ENCODE measurements at regions not wholly inside any gene's neighbourhood (a gene's known extent, or its start where the extent isn't known, plus 50 kb on each side); places are given as distances from the start of the nearest gene placed in this dataset.
A peak's percentile ranks its signal among the peaks of the same experiment; 100 is the strongest.

DNA sequence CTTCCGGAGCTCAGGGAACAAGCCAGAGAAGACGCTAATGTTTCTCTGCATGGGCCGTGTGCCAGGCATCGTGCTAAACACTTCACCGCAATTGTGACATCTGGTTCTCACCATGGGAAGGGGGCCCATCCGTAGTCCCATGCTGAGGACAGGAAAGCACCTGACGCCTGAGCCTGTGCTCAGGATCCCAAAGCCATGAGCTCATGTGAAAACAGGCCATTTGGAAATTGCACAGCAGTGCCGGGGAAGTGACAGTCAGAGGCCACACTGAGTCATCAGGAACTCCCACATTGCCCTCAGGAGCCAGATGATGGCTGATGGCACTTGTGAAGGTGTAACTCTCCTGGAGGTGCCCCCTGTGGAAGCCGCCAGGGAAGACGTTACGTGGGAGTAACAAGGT lies 141.0 kb downstream of the INHBB start:
- DNase-seq (ENCODE audit: low spot score), result no peak
- intact Hi-C loops (cut with DNase I), result no loop called here

DNA sequence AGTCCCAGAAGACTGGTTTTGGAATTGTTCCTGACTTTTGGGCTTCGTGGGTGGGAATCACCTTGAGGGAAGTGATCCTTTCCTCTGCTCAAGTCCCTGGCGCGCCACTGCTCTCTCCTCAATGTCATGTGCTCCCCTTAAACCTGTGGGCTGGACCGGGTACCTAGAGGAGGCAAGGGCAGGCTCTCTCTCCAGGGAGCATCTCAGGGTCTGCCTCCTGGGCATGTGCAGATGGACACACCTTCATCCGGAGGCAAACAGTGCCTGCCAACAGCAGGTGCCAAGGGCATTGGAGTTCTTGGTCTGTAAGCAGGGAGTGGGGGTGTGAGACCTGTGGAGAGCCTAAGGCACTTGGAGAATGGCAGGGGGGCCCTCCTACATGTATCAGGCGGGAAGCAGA lies 142.6 kb downstream of the INHBB start:
- intact Hi-C loops (cut with DNase I), result no loop called here
- DNase-seq (ENCODE audit: low spot score), result peak; percentile 51

DNA sequence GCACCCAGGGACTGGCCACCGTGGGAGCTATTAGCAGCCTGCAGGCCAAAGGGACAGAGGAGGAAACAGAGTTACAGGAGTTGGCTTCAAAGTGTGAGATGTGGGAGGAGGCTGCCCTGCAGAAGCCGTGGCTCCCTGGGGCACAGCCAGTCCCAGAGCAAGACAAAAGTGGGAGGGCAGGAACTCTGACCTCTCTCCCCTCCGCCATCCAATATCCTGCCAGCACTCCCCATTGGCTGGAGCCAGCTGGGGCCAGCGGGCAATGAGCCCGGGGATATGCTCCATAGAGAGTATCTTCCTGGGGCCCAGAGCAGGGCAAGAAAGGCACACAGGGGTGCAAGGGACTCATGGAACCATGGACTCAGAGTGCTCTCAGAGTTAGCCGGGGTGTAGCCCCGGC lies 143.1 kb downstream of the INHBB start:
- intact Hi-C loops (cut with DNase I), result no loop called here
- peak; percentile 40 for DNase-seq (ENCODE audit: low spot score)

DNA sequence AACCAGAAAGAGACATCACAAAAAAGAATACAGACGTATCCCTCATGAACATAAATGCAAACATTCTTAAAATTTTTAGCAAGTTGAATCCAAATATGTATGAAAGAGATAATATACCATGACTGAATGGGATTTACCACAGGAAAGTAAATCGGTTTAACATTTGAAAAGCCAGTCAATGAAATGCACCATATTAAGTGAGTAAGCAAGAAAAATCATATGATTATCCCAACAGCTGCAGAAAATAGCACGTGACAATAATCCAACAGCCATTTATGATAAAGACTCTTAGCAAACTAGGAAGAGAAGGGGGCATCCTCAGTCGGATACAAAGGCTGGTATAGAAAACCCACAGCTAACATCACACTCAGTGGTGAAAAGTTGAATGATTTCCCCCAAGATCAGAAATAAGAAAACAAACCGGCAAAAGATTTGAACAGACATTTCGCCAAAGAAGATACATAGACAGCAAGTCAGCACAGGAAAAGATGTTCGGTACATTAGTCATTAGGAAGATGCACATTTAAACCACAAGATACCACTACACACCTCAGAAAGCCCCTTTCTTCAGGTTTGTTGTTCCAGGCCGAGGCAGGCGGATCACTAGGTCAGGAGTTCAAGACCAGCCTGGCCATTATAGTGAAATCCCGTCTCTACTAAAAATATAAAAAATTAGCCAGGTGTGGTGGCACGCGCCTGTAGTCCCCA lies 144.3 kb downstream of the INHBB start:
- intact Hi-C loops (cut with DNase I), result no loop called here
- no peak for DNase-seq (ENCODE audit: low spot score)

DNA sequence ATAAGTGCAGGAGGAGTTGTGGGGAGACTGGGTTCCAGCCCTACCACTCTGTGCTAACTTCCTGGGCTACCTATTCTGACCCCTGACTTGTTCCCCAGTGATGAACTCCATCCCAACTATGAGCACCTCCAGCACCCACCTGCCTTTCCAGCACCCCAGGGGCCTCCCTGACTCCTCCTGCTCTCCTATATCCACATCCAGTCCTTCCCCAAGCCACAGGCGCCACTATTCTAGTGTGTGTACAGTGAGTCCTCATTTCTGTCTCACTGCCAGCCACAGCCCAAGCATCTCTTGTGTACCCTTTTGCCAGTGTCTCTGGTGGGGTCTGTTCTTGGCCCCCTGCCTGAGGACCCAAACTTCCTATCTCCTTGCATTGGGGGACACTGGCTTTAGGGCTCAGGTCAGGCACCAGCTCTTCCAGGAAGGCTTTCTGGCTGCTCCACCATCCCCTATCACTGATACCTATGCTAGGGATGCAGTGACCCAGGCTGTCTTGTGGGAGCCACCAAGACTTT lies 145.2 kb downstream of the INHBB start:
- peak; percentile 67 for DNase-seq (ENCODE audit: low spot score)
- intact Hi-C loops (cut with DNase I), result no loop called here

DNA sequence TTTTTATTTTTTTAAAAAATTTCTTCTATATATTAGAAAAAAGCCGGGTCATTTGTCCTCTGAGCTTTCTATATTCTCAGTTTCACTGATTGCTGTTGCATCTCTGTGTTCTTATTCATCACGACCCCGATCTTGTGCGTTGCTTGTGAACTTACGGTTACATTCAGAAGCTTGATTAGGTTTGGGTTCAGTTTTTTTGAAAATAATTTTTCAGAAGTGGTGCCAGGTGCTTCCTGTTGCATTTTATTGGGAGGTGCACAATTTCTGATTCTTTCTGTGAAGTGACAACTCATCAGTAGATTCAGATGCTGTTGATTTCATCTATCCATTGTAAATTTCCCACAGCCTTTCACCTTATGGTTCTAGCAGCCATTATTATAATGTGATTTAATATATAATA lies 147.3 kb downstream of the INHBB start:
- DNase-seq (ENCODE audit: low spot score), result no peak
- intact Hi-C loops (cut with DNase I), result no loop called here

DNA sequence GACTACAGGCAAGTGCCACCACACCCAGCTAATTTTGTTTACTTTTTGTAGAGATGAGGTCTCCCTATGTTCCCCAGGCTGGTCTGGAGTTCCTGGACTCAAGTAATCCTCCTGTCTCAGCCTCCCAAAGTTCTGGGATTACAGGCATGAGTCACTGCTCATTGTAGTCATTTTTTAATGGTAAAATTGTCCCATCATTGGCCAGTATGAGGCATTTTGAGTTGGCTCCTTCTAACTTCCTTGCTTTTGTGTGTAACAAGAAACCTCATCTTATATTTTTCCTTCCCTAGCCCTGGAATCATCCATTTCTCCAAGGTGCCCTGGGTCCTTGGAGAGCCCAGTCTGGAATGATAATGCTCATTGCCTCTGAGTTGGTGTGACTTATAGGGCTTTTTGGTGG lies 148.5 kb downstream of the INHBB start:
- no peak for DNase-seq (ENCODE audit: low spot score)

DNA sequence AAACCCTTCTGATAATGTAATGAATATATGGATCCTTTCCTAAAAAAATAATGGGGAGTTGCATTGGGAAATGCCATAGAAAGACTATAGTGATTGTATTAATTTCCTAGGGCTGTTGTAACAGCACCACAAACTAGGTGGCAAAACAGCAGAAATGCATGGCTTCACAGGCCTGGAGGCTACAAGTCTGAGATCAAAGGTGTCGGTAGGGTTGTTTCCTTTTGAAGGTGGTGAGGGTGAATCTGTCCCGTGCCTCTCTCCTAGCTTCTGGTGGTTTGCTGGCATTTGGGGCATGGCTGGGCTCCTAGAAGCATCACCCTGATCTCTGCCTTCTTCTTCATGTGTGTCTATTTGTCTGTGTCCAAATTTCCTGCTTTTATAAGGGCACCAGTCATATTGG lies 149.7 kb downstream of the INHBB start:
- intact Hi-C loops (cut with DNase I), result no loop called here
- DNase-seq (ENCODE audit: low spot score), result peak; percentile 1

More for the DNA sequence above, 148.5 kb downstream of the INHBB start:
- intact Hi-C loops (cut with DNase I), result no loop called here

DNA sequence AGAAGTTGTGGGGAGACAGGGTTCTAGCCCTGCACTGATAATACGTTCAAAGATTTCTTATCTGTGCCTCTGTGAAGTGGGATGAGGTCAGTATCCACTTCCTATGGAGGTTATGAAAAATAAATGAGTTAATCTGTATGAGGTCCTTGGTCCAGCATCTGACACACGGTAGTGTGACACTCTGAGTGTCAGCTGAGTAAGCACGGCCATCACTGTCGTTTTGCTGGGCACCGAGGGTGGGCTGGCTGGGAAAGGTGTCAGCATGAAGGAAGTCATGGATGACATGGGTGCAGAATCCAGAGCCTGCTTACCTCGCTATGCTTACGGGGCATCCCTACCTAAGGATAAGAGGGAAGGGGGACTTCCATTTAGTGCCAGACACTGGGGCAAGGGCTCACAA lies 150.3 kb downstream of the INHBB start:
- intact Hi-C loops (cut with DNase I), result no loop called here
- DNase-seq (ENCODE audit: low spot score), result peak; percentile 43

DNA sequence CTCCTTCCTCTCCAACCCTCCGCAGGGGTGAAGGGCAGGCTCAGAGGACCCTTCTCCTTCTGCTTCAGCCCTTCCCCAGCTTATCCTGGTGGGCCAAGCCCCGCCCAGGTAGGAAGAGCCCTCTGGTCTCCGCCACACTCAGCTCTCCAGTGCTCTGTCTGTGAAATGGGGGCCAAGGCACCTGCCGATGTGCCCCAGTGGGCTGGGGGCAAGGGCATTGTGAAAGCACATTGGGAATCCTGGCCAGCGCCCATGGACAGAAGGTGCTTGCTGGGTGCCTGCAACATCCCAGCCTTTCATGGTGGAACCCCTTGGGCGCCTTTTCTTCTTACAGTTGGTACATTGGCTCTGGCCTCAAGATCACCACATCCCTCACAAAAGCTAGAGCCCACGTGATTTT lies 150.8 kb downstream of the INHBB start:
- DNase-seq (ENCODE audit: low spot score), result peak; percentile 29
- intact Hi-C loops (cut with DNase I), result no loop called here

DNA sequence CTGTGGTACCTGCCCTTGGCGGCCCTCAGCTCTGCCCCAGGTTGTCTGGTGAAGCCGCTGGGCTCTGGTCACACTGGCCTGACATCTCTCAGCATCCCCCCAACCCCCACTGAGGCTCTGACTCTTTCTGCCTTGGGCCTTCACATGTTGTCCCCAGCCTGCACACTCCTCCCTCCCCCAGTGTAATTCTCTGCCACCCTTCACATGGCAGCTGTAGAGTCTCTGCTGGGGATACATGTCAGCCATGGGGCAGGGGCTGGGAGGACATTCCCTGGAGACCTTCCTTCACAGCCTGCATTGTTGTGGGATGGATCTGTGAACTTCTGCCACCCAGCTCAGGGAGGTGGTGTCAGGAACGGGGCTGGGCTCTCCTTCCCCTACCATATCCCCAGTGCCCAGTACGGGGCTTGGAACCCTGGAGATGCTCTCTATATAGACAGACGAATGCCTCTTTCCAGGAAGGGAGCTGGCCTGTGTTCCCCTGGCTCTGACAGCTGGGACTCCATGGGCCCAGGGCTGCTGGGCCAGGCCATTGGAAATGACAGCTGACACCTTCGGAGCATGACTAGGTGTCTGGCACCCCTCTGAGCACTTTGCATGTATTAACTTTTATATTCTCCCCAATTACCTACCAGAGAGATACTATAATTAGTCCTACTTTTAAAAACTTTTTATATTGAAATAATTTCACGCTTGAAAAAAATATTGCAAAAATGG lies 151.5 kb downstream of the INHBB start:
- intact Hi-C loops (cut with DNase I), result no loop called here
- DNase-seq (ENCODE audit: low spot score), result peak; percentile 61

DNA sequence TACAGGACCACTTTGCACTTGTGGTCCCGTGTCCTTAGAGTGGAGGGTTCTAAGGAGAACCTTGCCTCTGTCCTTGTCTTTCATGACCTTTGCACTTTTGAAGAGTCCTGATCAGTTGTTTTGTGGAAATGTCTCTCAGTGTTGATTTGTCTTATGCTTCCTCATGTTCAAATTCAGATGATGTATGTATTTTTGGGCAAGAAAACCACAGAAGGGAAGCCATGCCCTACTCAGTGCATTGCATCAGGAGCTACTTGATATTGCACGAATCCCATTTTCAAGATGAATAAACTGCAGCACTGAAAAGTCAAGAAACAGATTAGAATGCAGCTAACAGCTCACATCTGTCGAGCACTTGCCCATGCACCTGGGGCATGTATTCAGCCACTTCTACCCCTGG lies 152.2 kb downstream of the INHBB start:
- DNase-seq (ENCODE audit: low spot score), result no peak
- intact Hi-C loops (cut with DNase I), result no loop called here

DNA sequence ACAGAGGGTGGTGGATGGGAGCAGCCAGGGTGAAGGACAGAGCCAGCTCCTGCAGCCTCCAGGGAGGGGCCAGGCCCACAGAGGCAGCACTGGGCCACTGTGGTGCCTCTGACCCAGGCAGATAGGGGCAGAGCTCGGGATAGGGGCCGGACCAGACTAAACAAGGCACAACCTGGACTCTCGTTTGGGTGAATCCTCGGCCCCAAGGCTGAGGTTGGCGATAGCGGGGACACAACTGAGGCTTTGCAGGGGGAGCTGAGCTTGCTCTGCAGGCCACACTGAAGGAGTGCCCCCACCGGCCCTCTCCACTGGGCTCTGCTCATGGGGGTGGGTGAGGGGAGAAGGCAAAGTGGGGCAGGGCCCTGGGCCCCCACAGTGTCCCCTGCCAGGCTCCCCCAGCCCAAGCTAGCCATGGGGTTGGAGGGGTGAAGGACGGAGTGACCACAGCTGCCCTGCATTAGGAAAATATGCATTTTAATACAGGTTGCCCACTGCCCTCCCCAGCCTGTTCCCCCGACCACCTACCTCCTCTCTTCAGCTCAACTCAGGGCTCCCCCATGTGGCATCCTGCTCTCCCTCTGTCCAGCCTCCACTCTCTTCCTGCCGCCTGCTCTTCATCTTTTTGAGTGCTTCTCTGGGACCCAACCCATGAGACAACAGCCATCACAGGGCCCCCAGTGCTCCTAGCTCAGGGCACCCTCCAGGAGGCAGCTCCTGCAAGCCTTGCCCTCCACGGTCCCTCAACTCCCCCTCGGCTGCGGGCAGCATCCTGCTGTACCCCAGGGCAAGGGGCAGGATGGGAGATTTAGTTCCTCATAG lies 152.8 kb downstream of the INHBB start:
- intact Hi-C loops (cut with DNase I), result no loop called here
- peak; percentile 71 for DNase-seq (ENCODE audit: low spot score)

DNA sequence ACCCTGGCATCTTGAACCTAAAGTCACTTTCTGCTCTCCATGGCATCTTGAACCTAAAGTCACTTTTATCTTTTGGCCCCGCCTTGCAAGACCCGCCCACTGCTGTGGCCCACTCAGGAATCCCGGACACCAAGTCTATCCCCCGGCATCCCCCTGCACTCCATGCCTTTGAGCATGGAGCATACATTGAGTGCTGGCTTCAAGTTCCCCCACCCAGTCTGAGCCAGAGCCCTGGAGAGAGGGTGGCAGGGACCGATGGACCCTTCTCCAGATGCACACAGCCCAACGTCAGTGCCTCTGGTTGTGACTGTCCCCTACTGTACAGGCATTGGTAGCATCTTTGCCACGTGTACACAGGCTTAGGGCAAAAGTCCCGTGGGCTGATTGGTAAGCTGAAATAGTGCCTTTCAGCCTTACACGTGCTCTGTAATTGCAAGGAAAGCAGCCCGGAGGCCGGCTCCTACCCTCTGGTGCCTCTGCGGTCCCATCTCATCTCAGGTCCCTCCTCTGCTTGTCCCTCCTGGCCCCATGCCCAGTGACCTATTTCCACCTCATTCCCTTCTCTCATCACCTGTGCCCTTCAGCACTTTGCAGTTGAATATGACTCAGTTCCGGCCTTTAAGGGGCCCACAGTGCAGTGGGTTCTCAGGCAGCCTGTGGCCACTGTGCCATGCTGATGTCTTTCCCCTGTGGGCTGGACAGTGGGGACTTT lies 154.0 kb downstream of the INHBB start:
- intact Hi-C loops (cut with DNase I), result no loop called here
- DNase-seq (ENCODE audit: low spot score), result peak; percentile 42

DNA sequence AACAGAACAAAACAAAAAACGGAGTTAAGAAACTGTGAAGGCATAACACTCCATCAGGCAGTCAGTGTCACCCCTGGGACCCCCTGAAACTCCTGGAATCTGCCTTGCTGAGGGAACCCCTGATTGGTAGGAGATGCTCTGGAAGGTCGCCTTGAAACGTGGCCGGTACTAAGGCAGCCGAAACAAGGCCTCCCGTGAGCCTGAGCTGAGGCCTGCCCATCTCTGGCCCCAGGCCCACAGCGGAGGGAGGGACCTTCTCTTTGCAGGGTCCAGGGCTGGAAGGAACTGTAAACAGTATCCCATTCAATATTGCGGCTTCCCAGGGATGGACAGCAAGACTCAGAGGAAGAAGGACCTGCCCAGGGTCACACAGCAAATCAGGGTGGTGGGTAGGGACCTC lies 155.7 kb downstream of the INHBB start:
- peak; percentile 49 for DNase-seq (ENCODE audit: low spot score)
- intact Hi-C loops (cut with DNase I), result no loop called here

DNA sequence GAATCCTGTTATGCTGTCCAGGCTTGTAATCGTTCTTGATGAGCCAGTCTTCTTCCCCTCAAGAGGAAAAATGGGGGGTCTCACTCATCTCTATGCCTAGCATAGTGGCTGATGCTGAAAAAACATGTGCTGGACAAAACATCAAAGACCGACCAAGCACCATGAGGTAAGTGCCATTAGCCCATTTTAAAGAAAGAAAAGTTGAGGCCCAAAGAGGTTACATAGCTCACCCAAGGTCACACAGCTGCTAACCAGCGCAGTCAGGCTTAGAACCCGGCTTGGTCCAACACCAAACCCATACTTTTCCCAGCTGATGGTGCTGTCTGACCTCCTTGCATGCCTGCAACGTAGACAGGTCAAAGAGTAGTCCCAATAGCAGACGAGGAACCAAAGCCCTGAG lies 156.4 kb downstream of the INHBB start:
- no peak for DNase-seq (ENCODE audit: low spot score)
- intact Hi-C loops (cut with DNase I), result no loop called here

DNA sequence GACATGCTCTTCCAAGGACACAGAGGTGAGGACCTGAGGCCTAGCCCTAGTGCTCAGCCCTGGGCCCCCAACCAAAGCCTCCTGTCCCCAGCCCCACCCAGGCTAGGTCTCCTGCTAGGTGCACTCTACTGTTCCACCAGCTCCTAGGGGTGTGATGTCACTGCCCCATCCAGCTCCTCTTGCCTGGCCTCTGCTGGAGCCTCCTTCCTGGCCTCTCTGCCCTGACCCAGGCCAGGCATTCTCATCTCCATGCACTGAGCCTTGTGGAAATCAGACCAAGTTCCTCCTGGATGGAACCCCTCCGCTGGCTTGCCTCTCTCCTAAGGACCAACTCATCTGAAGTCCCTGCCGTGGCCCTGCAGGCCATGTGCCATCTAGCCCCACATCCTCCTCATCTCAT lies 156.8 kb downstream of the INHBB start:
- peak; percentile 66 for DNase-seq (ENCODE audit: low spot score)
- intact Hi-C loops (cut with DNase I), result no loop called here

DNA sequence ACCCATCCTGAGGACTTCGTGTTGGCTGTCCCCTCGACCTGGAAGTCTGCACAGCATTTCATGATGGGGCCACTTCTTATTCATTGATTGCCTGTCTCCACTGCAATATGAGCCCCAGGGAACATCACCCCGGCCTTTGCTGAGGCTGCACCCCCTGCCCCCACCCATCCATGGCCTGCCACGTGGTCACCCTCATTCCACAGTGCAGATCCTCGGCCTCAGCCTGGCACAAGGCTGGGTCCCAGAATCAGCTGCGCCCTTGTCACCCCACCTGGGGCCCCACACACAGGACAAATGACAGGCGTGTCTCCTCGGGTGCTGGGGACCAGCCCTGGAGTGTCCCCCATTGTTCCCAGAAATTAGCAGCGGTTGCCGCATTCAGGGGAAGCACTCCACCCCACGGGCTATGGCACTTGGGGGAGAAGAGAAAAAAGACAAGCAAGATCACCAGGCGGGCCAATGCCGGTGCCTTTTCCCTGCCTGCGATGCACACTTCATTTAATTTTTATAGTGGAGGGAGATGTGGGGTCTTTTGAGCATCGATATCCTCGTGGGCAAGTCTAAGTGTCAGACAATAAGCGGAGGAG lies 157.4 kb downstream of the INHBB start:
- intact Hi-C loops (cut with DNase I), result no loop called here
- DNase-seq (ENCODE audit: low spot score), result peak; percentile 37

Data from posterior vena cava (tissue), 2 donors.